Skeletal muscle tissue (tissue), 3 donors: ENCODE measurements at regions not wholly inside any gene's neighbourhood (a gene's known extent, or its start where the extent isn't known, plus 50 kb on each side); places are given as distances from the start of the nearest gene placed in this dataset.

ENCODE experiments used
- H3K27ac ChIP-seq: one replicate; pipeline ENCODE4 v1.7.0; 2013; ENCODE audit warnings: mild to moderate bottlenecking, low read depth, low read length, inconsistent platforms
- H3K27me3 ChIP-seq, 3 donors: one replicate each; pipeline ENCODE4 v1.7.0; 2013; ENCODE audit warnings: low read length in 3 of 3; ENCODE audit not compliant: control insufficient read depth in 3 of 3, insufficient read depth in 3 of 3
- H3K36me3 ChIP-seq, 3 donors: one replicate each; pipeline ENCODE4 v1.7.0; 2013; ENCODE audit warnings: low read length in 3 of 3; ENCODE audit not compliant: control insufficient read depth in 3 of 3, insufficient read depth in 3 of 3
- H3K4me1 ChIP-seq, 3 donors: one replicate each; pipeline ENCODE4 v1.7.0; 2013; ENCODE audit warnings: low read length in 3 of 3, mild to moderate bottlenecking in 3 of 3; ENCODE audit not compliant: control insufficient read depth in 3 of 3, insufficient read depth in 3 of 3
- H3K4me3 ChIP-seq, 3 donors: one replicate each; pipeline ENCODE4 v1.7.0; 2013; ENCODE audit warnings: low read length in 3 of 3
- H3K9ac ChIP-seq, 3 donors: one replicate each; pipeline ENCODE4 v1.7.0; 2013; ENCODE audit warnings: low read length in 3 of 3, mild to moderate bottlenecking in 3 of 3, moderate library complexity in 2 of 3, low read depth in 1 of 3
- H3K9me3 ChIP-seq, 3 donors: one replicate each; pipeline ENCODE4 v1.7.0; 2013; ENCODE audit warnings: low read length in 3 of 3; ENCODE audit not compliant: control insufficient read depth in 3 of 3
- donor health status: Osteomylitis.

DNA sequence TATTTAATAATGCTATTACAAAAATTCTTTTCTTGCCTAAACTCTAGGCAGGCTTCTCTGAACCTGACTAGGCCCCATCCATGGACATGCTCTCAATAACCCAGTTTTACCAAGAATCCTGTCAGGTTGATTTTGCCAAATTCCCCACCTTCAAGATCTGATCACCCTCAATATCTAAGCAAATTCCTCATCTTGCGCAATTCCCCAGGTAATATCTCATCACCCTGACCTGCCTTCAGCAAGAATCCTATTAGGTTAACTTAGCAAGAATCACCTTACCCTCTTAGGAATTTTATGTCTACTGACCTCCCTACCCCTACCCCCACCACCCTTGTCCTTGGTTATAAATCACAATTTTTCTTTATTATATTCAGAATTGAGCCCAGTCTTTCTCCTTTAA is 579.1 kb downstream of the C4orf33 start:
- Histone ChIP-seq H3K27me3 (no peaks in the 10 kb centered on the region), H3K9ac (no peak overlapping the region), H3K4me1 (no peaks in the 10 kb centered on the region), H3K36me3 (no peaks in the 10 kb centered on the region), H3K27ac (no peak overlapping the region), H3K9me3 (no peaks in the 10 kb centered on the region), H3K4me3 (no peak overlapping the region)

DNA sequence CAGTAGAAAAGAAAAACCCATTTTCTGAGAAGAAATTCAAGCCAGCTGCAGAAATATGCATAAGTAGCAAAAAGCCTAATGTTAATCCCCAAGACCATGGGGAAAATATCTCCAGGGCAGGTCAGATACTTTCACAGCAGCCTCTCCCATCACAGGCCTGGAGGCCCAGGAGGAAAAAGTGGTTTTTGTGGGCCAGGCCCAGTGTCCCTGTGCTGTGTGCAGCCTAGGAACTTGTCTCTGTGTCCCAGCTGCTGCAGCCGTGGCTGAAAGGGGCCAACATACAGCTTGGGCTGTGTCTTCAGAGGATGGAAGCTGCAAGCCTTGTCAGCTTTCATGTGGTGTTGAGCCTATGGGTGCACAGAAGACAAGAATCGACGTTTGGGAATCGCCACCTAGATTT is 581.0 kb downstream of the C4orf33 start:
- no peak overlapping the region for H3K27ac ChIP-seq
- H3K9ac ChIP-seq, result no peak overlapping the region
- no peak overlapping the region for H3K4me3 ChIP-seq
- H3K36me3 ChIP-seq, result no peaks in the 10 kb centered on the region
- no peaks in the 10 kb centered on the region for H3K27me3 ChIP-seq
- no peaks in the 10 kb centered on the region for H3K4me1 ChIP-seq
- no peaks in the 10 kb centered on the region for H3K9me3 ChIP-seq

DNA sequence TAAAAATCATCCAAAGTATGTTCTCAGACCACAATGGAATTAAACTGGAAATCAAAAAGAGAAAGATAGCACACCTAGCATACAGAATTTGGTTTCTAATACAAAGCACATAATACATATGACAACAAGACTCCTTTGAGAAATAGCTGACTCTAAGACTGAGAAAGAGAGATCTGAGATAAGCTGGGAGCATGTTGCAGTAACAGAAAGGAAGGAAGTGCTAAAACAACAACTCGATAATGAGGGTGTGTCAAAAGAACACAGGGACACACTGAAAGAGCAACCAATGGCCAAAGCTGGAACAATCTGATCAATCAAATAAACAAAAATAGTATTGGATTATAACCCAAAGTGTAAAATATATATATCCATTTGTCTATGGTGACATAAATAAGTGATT is 586.6 kb downstream of the C4orf33 start:
- H3K27ac ChIP-seq, result no peak overlapping the region
- H3K9me3 ChIP-seq, result no peaks in the 10 kb centered on the region
- H3K27me3 ChIP-seq, result peaks cover 0 to 2% (median 0%) of the 10 kb centered on the region in 3 donors
- H3K9ac ChIP-seq, result no peak overlapping the region
- H3K36me3 ChIP-seq, result no peaks in the 10 kb centered on the region
- H3K4me1 ChIP-seq, result no peaks in the 10 kb centered on the region
- no peak overlapping the region for H3K4me3 ChIP-seq

GRCh38 chr4:129707949-129708348 is 612.0 kb downstream of the C4orf33 start:
- no peaks in the 10 kb centered on the region for H3K36me3 ChIP-seq
- no peaks in the 10 kb centered on the region for H3K27me3 ChIP-seq
- H3K9me3 ChIP-seq, result no peaks in the 10 kb centered on the region
- H3K9ac ChIP-seq, result no peak overlapping the region
- H3K27ac ChIP-seq, result no peak overlapping the region
- no peaks in the 10 kb centered on the region for H3K4me1 ChIP-seq
- no peak overlapping the region for H3K4me3 ChIP-seq

GRCh38 chr4:129708784-129709183 is 612.8 kb downstream of the C4orf33 start:
- no peaks in the 10 kb centered on the region for H3K9me3 ChIP-seq
- H3K36me3 ChIP-seq, result no peaks in the 10 kb centered on the region
- no peaks in the 10 kb centered on the region for H3K4me1 ChIP-seq
- no peak overlapping the region for H3K27ac ChIP-seq
- no peak overlapping the region for H3K9ac ChIP-seq
- H3K4me3 ChIP-seq, result no peak overlapping the region
- H3K27me3 ChIP-seq, result no peaks in the 10 kb centered on the region

GRCh38 chr4:129738175-129738574 is 642.2 kb downstream of the C4orf33 start:
- H3K27me3 ChIP-seq, result no peaks in the 10 kb centered on the region
- H3K9me3 ChIP-seq, result no peaks in the 10 kb centered on the region
- H3K4me1 ChIP-seq, result no peaks in the 10 kb centered on the region
- H3K27ac ChIP-seq, result no peak overlapping the region
- H3K4me3 ChIP-seq, result no peak overlapping the region
- no peak overlapping the region for H3K9ac ChIP-seq
- H3K36me3 ChIP-seq, result no peaks in the 10 kb centered on the region

DNA sequence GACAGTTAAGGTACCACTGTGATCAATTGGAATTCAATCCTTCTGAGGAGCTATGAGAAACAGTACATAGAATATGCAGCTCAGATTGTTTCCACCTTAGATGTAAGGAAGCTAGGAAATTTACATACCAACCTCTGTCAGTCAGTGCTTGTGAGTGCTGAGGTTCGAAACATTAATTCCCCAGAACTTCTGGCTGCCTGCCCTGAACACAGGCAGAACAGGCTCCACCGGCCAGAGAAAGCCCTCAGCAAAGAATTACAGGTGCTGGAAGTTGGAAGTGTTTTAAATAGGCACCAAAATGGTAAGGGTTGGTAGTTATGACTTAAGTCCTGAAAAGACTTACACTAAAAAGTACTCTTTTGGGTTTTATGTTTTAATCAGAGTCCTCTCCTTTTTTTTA is 651.8 kb downstream of the C4orf33 start:
- no peaks in the 10 kb centered on the region for H3K9me3 ChIP-seq
- no peak overlapping the region for H3K9ac ChIP-seq
- no peak overlapping the region for H3K27ac ChIP-seq
- no peak overlapping the region for H3K4me3 ChIP-seq
- H3K4me1 ChIP-seq, result no peaks in the 10 kb centered on the region
- H3K27me3 ChIP-seq, result no peaks in the 10 kb centered on the region
- no peaks in the 10 kb centered on the region for H3K36me3 ChIP-seq

DNA sequence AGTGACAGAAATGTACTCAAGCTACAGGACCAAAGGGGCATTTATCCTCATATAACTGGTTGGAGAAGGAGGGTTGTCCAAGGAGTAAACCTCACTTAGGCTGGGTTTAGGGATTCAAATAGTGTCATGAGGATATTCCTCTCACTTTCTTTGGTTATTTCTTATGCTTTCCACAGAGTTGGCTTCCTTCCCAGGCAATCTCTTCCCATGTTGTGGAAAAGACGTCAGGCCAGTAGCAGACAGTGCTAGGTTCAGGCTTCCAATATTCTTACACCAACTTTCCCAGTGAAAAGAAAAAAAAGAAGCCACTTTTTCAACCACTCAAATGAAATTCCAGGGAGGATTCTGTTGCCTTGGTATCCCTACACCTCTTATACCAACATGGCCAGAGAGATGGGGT is 653.0 kb downstream of the C4orf33 start:
- Histone ChIP-seq H3K9me3 (no peaks in the 10 kb centered on the region), H3K4me1 (no peaks in the 10 kb centered on the region), H3K27ac (no peak overlapping the region), H3K4me3 (no peak overlapping the region), H3K27me3 (no peaks in the 10 kb centered on the region), H3K36me3 (no peaks in the 10 kb centered on the region), H3K9ac (no peak overlapping the region)

GRCh38 chr4:129751646-129752045 is 655.7 kb downstream of the C4orf33 start:
- Histone ChIP-seq H3K4me1 (no peaks in the 10 kb centered on the region), H3K4me3 (no peak overlapping the region), H3K27ac (no peak overlapping the region), H3K27me3 (no peaks in the 10 kb centered on the region), H3K9me3 (no peaks in the 10 kb centered on the region), H3K36me3 (no peaks in the 10 kb centered on the region), H3K9ac (no peak overlapping the region)

DNA sequence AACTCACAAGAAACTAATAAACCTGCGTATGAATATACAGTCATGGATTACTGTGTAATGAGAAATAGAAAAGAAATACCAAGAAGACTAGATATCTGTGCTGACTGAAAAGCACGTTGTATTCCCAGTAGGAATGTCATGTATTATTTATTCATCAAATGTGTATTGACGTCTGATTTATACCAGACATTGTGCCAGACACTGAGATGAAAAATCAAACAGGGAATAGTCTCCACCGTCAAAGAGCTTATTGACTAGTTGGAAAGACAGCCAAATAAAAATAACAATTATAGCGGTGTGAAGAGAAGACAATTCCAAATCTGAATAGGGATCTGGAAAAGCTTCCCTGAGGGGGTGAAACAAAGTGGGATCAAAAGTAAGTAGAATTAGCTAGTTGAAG is 687.6 kb downstream of the C4orf33 start:
- H3K4me1 ChIP-seq, result no peaks in the 10 kb centered on the region
- H3K9ac ChIP-seq, result no peak overlapping the region
- no peaks in the 10 kb centered on the region for H3K27me3 ChIP-seq
- no peaks in the 10 kb centered on the region for H3K9me3 ChIP-seq
- no peak overlapping the region for H3K4me3 ChIP-seq
- H3K27ac ChIP-seq, result no peak overlapping the region
- H3K36me3 ChIP-seq, result no peaks in the 10 kb centered on the region

GRCh38 chr4:129788486-129788885 is 692.5 kb downstream of the C4orf33 start:
- Histone ChIP-seq H3K27ac (no peak overlapping the region), H3K27me3 (no peaks in the 10 kb centered on the region), H3K9ac (no peak overlapping the region), H3K36me3 (no peaks in the 10 kb centered on the region), H3K4me3 (no peak overlapping the region), H3K4me1 (no peaks in the 10 kb centered on the region), H3K9me3 (no peaks in the 10 kb centered on the region)
